Ascending aorta (tissue), 2 donors: ENCODE measurements at regions not wholly inside any gene's neighbourhood (a gene's known extent, or its start where the extent isn't known, plus 50 kb on each side); places are given as distances from the start of the nearest gene placed in this dataset.

Experiments used
- DNase-seq, 2 donors: peaks; one replicate each; pipeline ENCODE4 v3.0.0-alpha.2; 2019; ENCODE audit warnings: low spot score in 2 of 2
- H3K27ac ChIP-seq, 2 donors: fragments of 200-600 bp; sonication (generic); one replicate each; pipeline ENCODE4 v1.5.1; 2016 to 2017; ENCODE audit warnings: mild to moderate bottlenecking in 1 of 2
- H3K27me3 ChIP-seq: fragments of 200-600 bp; sonication (generic); one replicate; pipeline ENCODE4 v1.5.1; 2017
- H3K36me3 ChIP-seq, 2 donors: fragments of 200-600 bp; sonication (generic); one replicate each; pipeline ENCODE4 v1.5.1; 2016
- H3K4me1 ChIP-seq, 2 donors: fragments of 200-600 bp; sonication (generic); one replicate each; pipeline ENCODE4 v1.5.1; 2016 to 2017; ENCODE audit warnings: mild to moderate bottlenecking in 1 of 2
- H3K4me3 ChIP-seq, 2 donors: fragments of 200-600 bp; sonication (generic); one replicate each; pipeline ENCODE4 v1.5.1; 2016 to 2017; ENCODE audit warnings: mild to moderate bottlenecking in 1 of 2
- H3K9me3 ChIP-seq, 2 donors: fragments of 200-600 bp; sonication (generic); one replicate each; pipeline ENCODE4 v1.5.1; 2016
- intact Hi-C: fragments of 100-400 bp; cut with DNase I; formaldehyde crosslinking; loops from one replicate; pipeline ENCODE4 v1.15.1; 2023
- TF ChIP-seq, protein P1 (sequence below), 3 experiments: fragments of 200-600 bp in 2 of 3; fragments of 450-650 bp in 1 of 3; sonication (generic) in 2 of 3; IDR thresholded peaks; one replicate each; pipeline ENCODE4 v1.5.1; 2016 to 2019; ENCODE audit warnings: antibody characterized with exemption in 3 of 3, mild to moderate bottlenecking in 1 of 3, moderate library complexity in 1 of 3

DNA sequence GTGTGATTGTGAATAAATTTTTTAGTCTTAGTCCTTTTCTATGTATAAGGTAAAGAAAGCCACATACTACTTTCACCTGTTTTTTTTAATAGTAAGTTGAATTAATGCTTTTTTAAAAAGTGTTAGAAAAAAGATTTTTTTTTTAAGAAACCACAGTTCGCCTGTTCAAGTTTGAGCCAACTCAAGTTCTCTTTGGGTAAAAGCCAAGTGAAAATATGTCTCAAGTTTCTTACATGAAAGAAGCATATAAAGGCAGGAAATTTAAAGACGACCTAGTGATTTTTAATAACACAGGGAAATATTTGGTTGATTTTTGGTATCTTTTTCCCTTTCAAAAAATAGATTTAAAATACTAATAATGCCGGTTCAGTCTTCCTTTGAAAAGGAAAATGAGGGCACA, 369.9 kb upstream of the NR3C2 start:
- intact Hi-C loops: no loop called here
- Histone ChIP-seq H3K4me1 (no peaks in the 10 kb centered on the region), H3K4me3 (no peak overlapping the region), H3K27me3 (no peaks in the 10 kb centered on the region), H3K9me3 (peaks cover 0 to 5% of the 10 kb centered on the region in 2 donors), H3K27ac (no peak overlapping the region), H3K36me3 (no peaks in the 10 kb centered on the region)
- DNase-seq: no peak
- TF ChIP-seq, protein P1, sequence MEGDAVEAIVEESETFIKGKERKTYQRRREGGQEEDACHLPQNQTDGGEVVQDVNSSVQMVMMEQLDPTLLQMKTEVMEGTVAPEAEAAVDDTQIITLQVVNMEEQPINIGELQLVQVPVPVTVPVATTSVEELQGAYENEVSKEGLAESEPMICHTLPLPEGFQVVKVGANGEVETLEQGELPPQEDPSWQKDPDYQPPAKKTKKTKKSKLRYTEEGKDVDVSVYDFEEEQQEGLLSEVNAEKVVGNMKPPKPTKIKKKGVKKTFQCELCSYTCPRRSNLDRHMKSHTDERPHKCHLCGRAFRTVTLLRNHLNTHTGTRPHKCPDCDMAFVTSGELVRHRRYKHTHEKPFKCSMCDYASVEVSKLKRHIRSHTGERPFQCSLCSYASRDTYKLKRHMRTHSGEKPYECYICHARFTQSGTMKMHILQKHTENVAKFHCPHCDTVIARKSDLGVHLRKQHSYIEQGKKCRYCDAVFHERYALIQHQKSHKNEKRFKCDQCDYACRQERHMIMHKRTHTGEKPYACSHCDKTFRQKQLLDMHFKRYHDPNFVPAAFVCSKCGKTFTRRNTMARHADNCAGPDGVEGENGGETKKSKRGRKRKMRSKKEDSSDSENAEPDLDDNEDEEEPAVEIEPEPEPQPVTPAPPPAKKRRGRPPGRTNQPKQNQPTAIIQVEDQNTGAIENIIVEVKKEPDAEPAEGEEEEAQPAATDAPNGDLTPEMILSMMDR (IDR thresholded peaks at IDR 0.05): no peak

GRCh38 chr4:148810461-148810860, 368.2 kb upstream of the NR3C2 start:
- TF ChIP-seq, protein P1 (IDR thresholded peaks at IDR 0.05): no peak
- Histone ChIP-seq H3K9me3 (peaks cover 0 to 5% of the 10 kb centered on the region in 2 donors), H3K27me3 (no peaks in the 10 kb centered on the region), H3K4me1 (no peaks in the 10 kb centered on the region), H3K4me3 (no peak overlapping the region), H3K27ac (no peak overlapping the region), H3K36me3 (no peaks in the 10 kb centered on the region)
- no peak for DNase-seq
- intact Hi-C loops: no loop called here

GRCh38 chr4:148808416-148808815, 366.2 kb upstream of the NR3C2 start:
- peaks cover 0 to 5% of the 10 kb centered on the region in 2 donors for H3K9me3 ChIP-seq
- no peaks in the 10 kb centered on the region for H3K36me3 ChIP-seq
- no peak overlapping the region for H3K4me3 ChIP-seq
- no peaks in the 10 kb centered on the region for H3K4me1 ChIP-seq
- DNase-seq: no peak
- TF ChIP-seq, protein P1 (IDR thresholded peaks at IDR 0.05): no peak
- intact Hi-C loops: no loop called here
- H3K27ac ChIP-seq: no peak overlapping the region
- H3K27me3 ChIP-seq: no peaks in the 10 kb centered on the region

DNA sequence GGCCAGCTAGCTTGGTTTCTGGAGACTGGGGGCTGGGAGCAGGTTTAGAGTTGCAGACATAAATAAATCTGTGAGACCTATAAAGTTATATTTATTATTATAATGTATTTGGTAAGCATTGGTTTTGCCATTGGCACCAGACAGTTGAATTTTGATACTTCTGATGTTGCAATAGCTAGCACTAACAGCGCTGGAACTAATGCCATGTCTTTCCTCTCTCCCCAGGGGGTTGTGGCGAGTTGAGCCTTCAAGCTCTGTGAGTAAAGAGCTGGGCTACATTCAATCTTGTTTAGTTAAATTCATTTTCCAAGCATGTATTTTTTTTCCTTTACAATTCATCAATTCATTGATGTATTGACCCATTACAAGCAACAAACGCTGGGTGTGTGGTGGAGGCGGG, 358.7 kb upstream of the NR3C2 start:
- DNase-seq: no peak
- no peak overlapping the region for H3K4me3 ChIP-seq
- intact Hi-C loops: no loop called here
- no peaks in the 10 kb centered on the region for H3K4me1 ChIP-seq
- TF ChIP-seq, protein P1 (IDR thresholded peaks at IDR 0.05): no peak
- H3K27me3 ChIP-seq: no peaks in the 10 kb centered on the region
- no peaks in the 10 kb centered on the region for H3K9me3 ChIP-seq
- no peaks in the 10 kb centered on the region for H3K36me3 ChIP-seq
- no peak overlapping the region for H3K27ac ChIP-seq

DNA sequence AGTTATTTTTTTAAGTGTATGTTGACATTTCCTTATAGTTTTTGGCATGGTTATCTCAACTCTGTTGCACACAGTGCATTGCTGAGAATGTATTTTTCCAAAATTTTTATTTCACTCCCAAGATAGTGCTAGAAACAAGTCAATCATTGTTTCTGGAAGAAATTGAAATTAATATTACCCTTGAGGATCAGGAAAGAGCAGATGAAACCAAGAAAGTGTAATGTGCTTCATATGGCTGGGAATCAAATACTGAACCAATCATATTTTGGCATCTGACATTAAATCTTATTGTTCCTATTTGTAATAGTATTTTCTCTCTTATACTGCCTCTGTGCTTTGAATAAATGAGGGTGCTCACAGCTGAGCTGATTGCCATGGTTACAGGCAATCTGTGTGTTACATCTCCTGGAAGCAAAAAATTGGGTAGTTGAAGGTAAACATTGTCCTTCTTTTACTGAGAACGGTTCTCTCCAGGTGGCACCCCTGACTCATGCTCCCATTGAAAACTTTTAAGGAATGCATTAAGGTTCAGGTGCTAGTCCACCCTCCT, 358.2 kb upstream of the NR3C2 start:
- no peak overlapping the region for H3K4me3 ChIP-seq
- no peaks in the 10 kb centered on the region for H3K4me1 ChIP-seq
- no peaks in the 10 kb centered on the region for H3K27me3 ChIP-seq
- no peak for DNase-seq
- H3K27ac ChIP-seq: no peak overlapping the region
- no peaks in the 10 kb centered on the region for H3K36me3 ChIP-seq
- no peaks in the 10 kb centered on the region for H3K9me3 ChIP-seq
- intact Hi-C loops: no loop called here
- TF ChIP-seq, protein P1 (IDR thresholded peaks at IDR 0.05): no peak
